H9 (cell line): ENCODE measurements at regions not wholly inside any gene's neighbourhood (a gene's known extent, or its start where the extent isn't known, plus 50 kb on each side); places are given as distances from the start of the nearest gene placed in this dataset.

ENCODE experiments used
- DNase-seq: peaks from one replicate; pipeline ENCODE4 v3.0.0-alpha.2; 2017
- H2AFZ ChIP-seq: one replicate; pipeline ENCODE4 v1.6.1; 2013; ENCODE audit warnings: mild to moderate bottlenecking, low read length, control low read depth, moderate library complexity
- H2AK5ac ChIP-seq: 2 replicates; pipeline ENCODE4 v1.6.1; 2013; ENCODE audit warnings: low read length, control low read depth, mixed read lengths; ENCODE audit not compliant: insufficient read length
- H2BK120ac ChIP-seq: one replicate; pipeline ENCODE4 v1.6.1; 2013; ENCODE audit warnings: low read depth, mild to moderate bottlenecking, low read length, control low read depth, inconsistent platforms; ENCODE audit not compliant: poor library complexity, severe bottlenecking
- H2BK12ac ChIP-seq: 2 replicates; pipeline ENCODE4 v1.6.1; 2013; ENCODE audit warnings: low read length, control low read depth, mixed read lengths, low read depth; ENCODE audit not compliant: insufficient read length
- H2BK15ac ChIP-seq: 2 replicates; pipeline ENCODE4 v1.6.1; 2013; ENCODE audit warnings: low read depth, low read length, control low read depth
- H2BK20ac ChIP-seq: one replicate; pipeline ENCODE4 v1.6.1; 2013; ENCODE audit warnings: low read depth, mild to moderate bottlenecking, low read length, control low read depth, inconsistent platforms; ENCODE audit not compliant: poor library complexity, severe bottlenecking
- H2BK5ac ChIP-seq: 2 replicates; pipeline ENCODE4 v1.6.1; 2013; ENCODE audit warnings: low read length, control low read depth, mixed read lengths; ENCODE audit not compliant: insufficient read length
- H3K14ac ChIP-seq: 2 replicates; pipeline ENCODE4 v1.6.1; 2013; ENCODE audit warnings: low read length, control low read depth; ENCODE audit not compliant: insufficient read depth
- H3K18ac ChIP-seq: 2 replicates; pipeline ENCODE4 v1.6.1; 2013; ENCODE audit warnings: low read depth, mild to moderate bottlenecking, mixed read lengths, low read length, control low read depth; ENCODE audit not compliant: insufficient read length
- H3K23ac ChIP-seq: 2 replicates; pipeline ENCODE4 v1.6.1; 2013; ENCODE audit warnings: low read length, control low read depth, mixed read lengths, low read depth; ENCODE audit not compliant: insufficient read length
- H3K23me2 ChIP-seq: 2 replicates; pipeline ENCODE4 v1.6.1; 2013; ENCODE audit warnings: low read depth, mild to moderate bottlenecking, mixed read lengths, low read length, control low read depth; ENCODE audit not compliant: insufficient read length, poor library complexity, severe bottlenecking
- H3K27ac ChIP-seq: 2 replicates; pipeline ENCODE4 v1.5.1; 2013; ENCODE audit warnings: low read length, control low read depth, mixed read lengths, low read depth; ENCODE audit not compliant: insufficient read length
- H3K27me3 ChIP-seq: 2 replicates; pipeline ENCODE4 v1.6.1; 2013; ENCODE audit warnings: low read length, control low read depth, inconsistent platforms; ENCODE audit not compliant: insufficient read depth
- H3K4ac ChIP-seq: 2 replicates; pipeline ENCODE4 v1.6.1; 2013; ENCODE audit warnings: low read depth, mild to moderate bottlenecking, control low read depth, inconsistent platforms, low read length, moderate library complexity
- H3K4me1 ChIP-seq: 2 replicates; pipeline ENCODE4 v1.6.1; 2013; ENCODE audit warnings: low read length, control low read depth, inconsistent platforms; ENCODE audit not compliant: insufficient read depth
- H3K4me2 ChIP-seq: 2 replicates; pipeline ENCODE4 v1.6.1; 2013; ENCODE audit warnings: low read length, control low read depth, mixed read lengths; ENCODE audit not compliant: insufficient read length, insufficient read depth
- H3K56ac ChIP-seq: 2 replicates; pipeline ENCODE4 v1.6.1; 2013; ENCODE audit warnings: low read depth, mild to moderate bottlenecking, mixed read lengths, low read length, control low read depth; ENCODE audit not compliant: insufficient read length
- H3K79me1 ChIP-seq: 2 replicates; pipeline ENCODE4 v1.6.1; 2013; ENCODE audit warnings: low read depth, mild to moderate bottlenecking, moderate library complexity, low read length, control low read depth, inconsistent platforms; ENCODE audit not compliant: insufficient read depth, poor library complexity, severe bottlenecking
- H3K79me2 ChIP-seq: 2 replicates; pipeline ENCODE4 v1.6.1; 2013; ENCODE audit warnings: low read length, control low read depth, inconsistent platforms; ENCODE audit not compliant: insufficient read depth
- H3K9ac ChIP-seq: 2 replicates; pipeline ENCODE4 v1.6.1; 2013; ENCODE audit warnings: low read length, control low read depth, mixed read lengths; ENCODE audit not compliant: insufficient read length; ENCODE audit errors: extremely low read depth
- H3K9me3 ChIP-seq: one replicate; pipeline ENCODE4 v1.6.1; 2013; ENCODE audit warnings: low read depth, low read length, inconsistent platforms; ENCODE audit not compliant: control insufficient read depth
- H3T11ph ChIP-seq: one replicate; pipeline ENCODE4 v1.6.1; 2013; ENCODE audit warnings: mild to moderate bottlenecking, low read length, control low read depth, inconsistent platforms
- H4K20me1 ChIP-seq: one replicate; pipeline ENCODE4 v1.6.1; 2013; ENCODE audit not compliant: control insufficient read depth, insufficient read length, insufficient read depth
- H4K5ac ChIP-seq: 2 replicates; pipeline ENCODE4 v1.6.1; 2013; ENCODE audit warnings: low read depth, mild to moderate bottlenecking, mixed read lengths, low read length, control low read depth; ENCODE audit not compliant: insufficient read length
- H4K8ac ChIP-seq: replicated peaks from 2 replicates; pipeline ENCODE4 v1.6.1; 2013; ENCODE audit warnings: low read length, control low read depth, mixed read lengths, low read depth; ENCODE audit not compliant: insufficient read length
- H4K91ac ChIP-seq: 2 replicates; pipeline ENCODE4 v1.6.1; 2013; ENCODE audit warnings: low read depth, mild to moderate bottlenecking, moderate library complexity, mixed read lengths, low read length, control low read depth; ENCODE audit not compliant: insufficient read length
- H3K27ac Mint-ChIP-seq, 3 experiments: 2 replicates in 2 of 3; 3 replicates in 1 of 3; pipeline ENCODE4 v1.8.0; 2020 to 2021; ENCODE audit warnings: mixed read lengths in 3 of 3, mild to moderate bottlenecking in 1 of 3, moderate library complexity in 1 of 3
- H3K27me3 Mint-ChIP-seq: 2 replicates; pipeline ENCODE4 v1.8.0; 2021; ENCODE audit warnings: low read depth, mild to moderate bottlenecking, moderate library complexity, mixed read lengths
- H3K36me3 Mint-ChIP-seq, 3 experiments: 2 replicates in 2 of 3; 3 replicates in 1 of 3; pipeline ENCODE4 v1.8.0; 2020 to 2021; ENCODE audit warnings: low read depth in 3 of 3, mixed read lengths in 3 of 3; ENCODE audit not compliant: insufficient read depth in 1 of 3
- H3K4me1 Mint-ChIP-seq, 2 experiments: 2 replicates each; pipeline ENCODE4 v1.8.0; 2020; ENCODE audit warnings: mixed read lengths in 2 of 2
- H3K4me3 Mint-ChIP-seq, 2 experiments: 2 replicates in 1 of 2; 3 replicates in 1 of 2; pipeline ENCODE4 v1.8.0; 2020 to 2021; ENCODE audit warnings: mild to moderate bottlenecking in 2 of 2, mixed read lengths in 2 of 2, moderate library complexity in 1 of 2
- H3K9me3 Mint-ChIP-seq, 2 experiments: 2 replicates in 1 of 2; 3 replicates in 1 of 2; pipeline ENCODE4 v1.8.0; 2020; ENCODE audit warnings: mild to moderate bottlenecking in 2 of 2, mixed read lengths in 2 of 2, moderate library complexity in 1 of 2
- CTCF ChIP-seq: fragments of 200-600 bp; sonication (generic); conservative IDR thresholded peaks from 3 replicates; pipeline ENCODE4 v1.8.0; 2021; ENCODE audit warnings: antibody characterized with exemption, mild to moderate bottlenecking
- WGBS: extraction: QIAGEN DNeasy Blood & Tissue Kit; methylation state at CpG from one replicate; pipeline ENCODE4 v1.1.7; 2013; ENCODE audit warnings: missing lambda C conversion rate, low lambda C conversion rate, mixed read lengths; ENCODE audit not compliant: insufficient read length; ENCODE audit errors: extremely low coverage; 5-methylcytosine and 5-hydroxymethylcytosine counted together

DNA sequence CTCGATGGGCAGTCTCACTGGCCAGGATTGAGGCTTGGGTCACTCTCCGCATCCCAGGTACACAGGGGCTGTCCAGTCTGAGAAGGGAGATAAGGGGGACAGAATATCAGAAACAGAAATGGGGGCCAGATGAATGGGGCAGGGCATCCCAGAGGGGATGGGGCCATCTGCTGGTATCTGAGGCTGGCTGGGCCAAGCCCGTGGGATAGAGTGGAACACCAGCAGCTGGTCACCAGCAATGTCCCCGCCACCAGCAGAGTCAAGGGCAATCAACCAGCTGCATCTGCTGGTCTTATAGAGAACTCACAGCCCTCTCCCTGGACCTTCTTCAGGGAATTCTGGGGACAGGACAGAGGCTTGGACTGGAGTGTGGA, 128.8 kb upstream of the HAAO start:
- Histone ChIP-seq H3K4me2 (no peak overlapping the region), H3K23ac (no peak overlapping the region), H4K5ac (no peak overlapping the region), H3T11ph (no peak overlapping the region), H2AFZ (no peak overlapping the region), H4K20me1 (no peaks in the 10 kb centered on the region), H3K4ac (no peak overlapping the region), H2BK15ac (no peak overlapping the region), H2AK5ac (no peak overlapping the region), H3K79me2 (no peaks in the 10 kb centered on the region), H3K27me3 (no peaks in the 10 kb centered on the region; the same call in 1 of the 2 replicates), H2BK5ac (no peak overlapping the region), H3K79me1 (no peaks in the 10 kb centered on the region), H2BK12ac (no peak overlapping the region), H2BK20ac (no peak overlapping the region), H4K91ac (no peak overlapping the region), H2BK120ac (no peak overlapping the region), H3K27ac (no peak overlapping the region), H3K9ac (no peak overlapping the region), H3K23me2 (no peaks in the 10 kb centered on the region), H3K4me1 (peaks cover 7% of the 10 kb centered on the region; the same call in 1 of the 2 replicates), H3K56ac (no peak overlapping the region), H3K18ac (no peak overlapping the region), H3K9me3 (no peaks in the 10 kb centered on the region), H4K8ac (no peak overlapping the region), H3K14ac (no peak overlapping the region; the same call in 1 of the 2 replicates)
- H3K4me1 Mint-ChIP-seq: peaks cover 48 to 55% of the 10 kb centered on the region in 2 experiments
- no peaks in the 10 kb centered on the region; a peak in 1 of 7 replicates for H3K36me3 Mint-ChIP-seq
- no peaks in the 10 kb centered on the region for H3K9me3 Mint-ChIP-seq
- WGBS: no CpG with 5 or more reads among the region's 4 CpGs
- H3K27me3 Mint-ChIP-seq: peaks cover 8% of the 10 kb centered on the region
- TF ChIP-seq CTCF: no peak
- no peak for DNase-seq
- no peak overlapping the region for H3K4me3 Mint-ChIP-seq
- H3K27ac Mint-ChIP-seq: no peak overlapping the region; a peak in 1 of 7 replicates
